Neuronal stem cell (in vitro differentiated cells): ENCODE measurements at regions not wholly inside any gene's neighbourhood (a gene's known extent, or its start where the extent isn't known, plus 50 kb on each side); places are given as distances from the start of the nearest gene placed in this dataset.

Experiments
- DNase-seq: peaks from one replicate; pipeline ENCODE4 v3.0.0-alpha.2; 2013; ENCODE audit warnings: low spot score
- H2AFZ ChIP-seq: one replicate; pipeline ENCODE4 v1.6.1; 2013; ENCODE audit warnings: mild to moderate bottlenecking, low read length, inconsistent platforms
- H2AK5ac ChIP-seq: 2 replicates; pipeline ENCODE4 v1.6.1; 2013; ENCODE audit warnings: low read depth, mild to moderate bottlenecking, inconsistent platforms, low read length, moderate library complexity, mixed read lengths
- H2BK120ac ChIP-seq: 2 replicates; pipeline ENCODE4 v1.6.1; 2013; ENCODE audit warnings: low read depth, mild to moderate bottlenecking, inconsistent platforms, low read length, moderate library complexity, mixed read lengths
- H2BK12ac ChIP-seq: one replicate; pipeline ENCODE4 v1.6.1; 2013; ENCODE audit warnings: low read length, inconsistent platforms
- H2BK15ac ChIP-seq: 2 replicates; pipeline ENCODE4 v1.6.1; 2013; ENCODE audit warnings: mild to moderate bottlenecking, low read length, inconsistent platforms, mixed read lengths
- H2BK5ac ChIP-seq: one replicate; pipeline ENCODE4 v1.6.1; 2013; ENCODE audit warnings: inconsistent platforms, mild to moderate bottlenecking, low read length, moderate library complexity
- H3K14ac ChIP-seq: one replicate; pipeline ENCODE4 v1.6.1; 2013; ENCODE audit warnings: low read length, inconsistent platforms
- H3K18ac ChIP-seq: 2 replicates; pipeline ENCODE4 v1.6.1; 2013; ENCODE audit warnings: low read length, inconsistent platforms
- H3K23ac ChIP-seq: 2 replicates; pipeline ENCODE4 v1.6.1; 2013; ENCODE audit warnings: low read depth, mild to moderate bottlenecking, mixed read lengths, low read length, inconsistent platforms; ENCODE audit not compliant: poor library complexity
- H3K27ac ChIP-seq: replicated peaks from 3 replicates; pipeline ENCODE4 v1.5.1; 2013; ENCODE audit warnings: low read length, inconsistent platforms
- H3K27me3 ChIP-seq, 3 experiments: 2 replicates each; pipeline ENCODE4 v1.6.1; 2013; ENCODE audit warnings: low read length in 3 of 3, mild to moderate bottlenecking in 2 of 3, inconsistent platforms in 1 of 3, low read depth in 1 of 3, mixed read lengths in 1 of 3, moderate library complexity in 1 of 3; ENCODE audit not compliant: control insufficient read depth in 3 of 3, insufficient read depth in 3 of 3
- H3K36me3 ChIP-seq, 2 donors: replicated peaks in 1 of 2; 2 replicates each; pipeline ENCODE4 v1.6.1; 2013; ENCODE audit warnings: low read length in 2 of 2; ENCODE audit not compliant: control insufficient read depth in 2 of 2, insufficient read depth in 2 of 2
- H3K4ac ChIP-seq: 2 replicates; pipeline ENCODE4 v1.6.1; 2013; ENCODE audit warnings: inconsistent platforms, mild to moderate bottlenecking, low read length, moderate library complexity
- H3K4me1 ChIP-seq, 2 donors: 1 replicate in 1 of 2; 2 replicates in 1 of 2; pipeline ENCODE4 v1.6.1; 2013; ENCODE audit warnings: low read length in 2 of 2, low read depth in 1 of 2; ENCODE audit not compliant: control insufficient read depth in 2 of 2, insufficient read depth in 1 of 2
- H3K4me2 ChIP-seq: one replicate; pipeline ENCODE4 v1.6.1; 2013; ENCODE audit warnings: mild to moderate bottlenecking, low read length, inconsistent platforms; ENCODE audit not compliant: insufficient read depth, poor library complexity, severe bottlenecking
- H3K4me3 ChIP-seq, 2 donors: 2 replicates each; pipeline ENCODE4 v1.5.1; 2013; ENCODE audit warnings: low read length in 2 of 2, mild to moderate bottlenecking in 2 of 2, inconsistent platforms in 1 of 2, moderate library complexity in 1 of 2
- H3K79me1 ChIP-seq: one replicate; pipeline ENCODE4 v1.6.1; 2013; ENCODE audit warnings: low read depth, mild to moderate bottlenecking, inconsistent platforms, low read length, moderate library complexity
- H3K9ac ChIP-seq: one replicate; pipeline ENCODE4 v1.6.1; 2013; ENCODE audit warnings: mild to moderate bottlenecking, low read depth, low read length, inconsistent platforms; ENCODE audit not compliant: poor library complexity
- H3K9me3 ChIP-seq, 2 donors: replicated peaks in 1 of 2; 2 replicates each; pipeline versions ENCODE3 to v1.6.1; 2013; ENCODE audit warnings: low read length in 2 of 2, mild to moderate bottlenecking in 2 of 2, inconsistent platforms in 1 of 2, low read depth in 1 of 2, mixed read lengths in 1 of 2, moderate library complexity in 1 of 2; ENCODE audit not compliant: control insufficient read depth in 2 of 2, insufficient read depth in 1 of 2
- H4K8ac ChIP-seq: one replicate; pipeline ENCODE4 v1.6.1; 2013; ENCODE audit warnings: low read depth, mild to moderate bottlenecking, inconsistent platforms, low read length, moderate library complexity
- H4K91ac ChIP-seq: one replicate; pipeline ENCODE4 v1.6.1; 2013; ENCODE audit warnings: low read length, low read depth, mild to moderate bottlenecking, inconsistent platforms; ENCODE audit not compliant: poor library complexity
- WGBS, 2 donors: extraction: QIAGEN DNeasy Blood & Tissue Kit; methylation state at CpG; one replicate each; pipeline ENCODE4 v1.1.7; 2013; ENCODE audit warnings: missing lambda C conversion rate in 2 of 2, mixed read lengths in 1 of 2; ENCODE audit not compliant: insufficient read length in 2 of 2, insufficient replicate concordance in 1 of 2; ENCODE audit errors: extremely low coverage in 2 of 2; 5-methylcytosine and 5-hydroxymethylcytosine counted together

GRCh38 chr15:93882141-93882540 is 349.2 kb upstream of the MCTP2 start:
- Histone ChIP-seq H3K9me3 (no peaks in the 10 kb centered on the region), H3K79me1 (no peaks in the 10 kb centered on the region), H3K27ac (no peak overlapping the region), H4K91ac (no peak overlapping the region), H2AFZ (no peak overlapping the region), H2BK120ac (no peak overlapping the region), H2AK5ac (no peak overlapping the region), H3K4me3 (no peak overlapping the region), H3K9ac (no peak overlapping the region), H2BK15ac (no peak overlapping the region), H3K4ac (no peak overlapping the region), H2BK12ac (no peak overlapping the region), H3K23ac (no peak overlapping the region), H3K18ac (no peak overlapping the region), H3K4me1 (no peaks in the 10 kb centered on the region), H4K8ac (no peak overlapping the region), H3K27me3 (no peaks in the 10 kb centered on the region), H3K36me3 (no peaks in the 10 kb centered on the region), H2BK5ac (no peak overlapping the region), H3K14ac (no peak overlapping the region), H3K4me2 (no peak overlapping the region)
- WGBS, 2 donors = no CpG with 5 or more reads among the region's 1 CpG
- DNase-seq = no peak

DNA sequence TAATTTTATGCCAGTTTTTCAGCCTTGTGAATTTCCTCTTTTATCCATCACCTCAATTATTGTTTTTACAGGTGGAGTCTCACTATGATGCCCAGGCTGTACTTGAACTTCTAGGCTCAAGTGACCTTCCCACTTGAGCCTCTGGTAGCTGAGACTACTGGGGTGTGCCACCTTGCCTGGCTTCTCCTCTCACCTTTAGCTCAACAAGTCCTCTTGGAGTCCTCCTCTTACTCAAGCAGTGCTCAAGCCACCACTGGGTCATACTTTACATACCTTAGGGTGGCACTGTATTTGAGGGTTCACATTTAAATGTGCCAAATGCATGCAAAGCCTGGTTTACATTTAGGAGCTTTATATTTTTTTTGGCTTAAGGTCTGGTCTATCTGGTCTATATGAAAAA is 350.1 kb upstream of the MCTP2 start:
- Histone ChIP-seq H3K79me1 (no peaks in the 10 kb centered on the region), H2BK15ac (no peak overlapping the region), H3K27me3 (no peaks in the 10 kb centered on the region), H4K91ac (no peak overlapping the region), H3K23ac (no peak overlapping the region), H3K14ac (no peak overlapping the region), H2BK5ac (no peak overlapping the region), H2BK12ac (no peak overlapping the region), H3K9me3 (no peaks in the 10 kb centered on the region), H3K36me3 (no peaks in the 10 kb centered on the region), H2AK5ac (no peak overlapping the region), H3K27ac (no peak overlapping the region), H3K4me1 (no peaks in the 10 kb centered on the region), H3K9ac (no peak overlapping the region), H3K4ac (no peak overlapping the region), H2AFZ (no peak overlapping the region), H2BK120ac (no peak overlapping the region), H3K18ac (no peak overlapping the region), H4K8ac (no peak overlapping the region), H3K4me2 (no peak overlapping the region), H3K4me3 (no peak overlapping the region)
- no peak for DNase-seq

DNA sequence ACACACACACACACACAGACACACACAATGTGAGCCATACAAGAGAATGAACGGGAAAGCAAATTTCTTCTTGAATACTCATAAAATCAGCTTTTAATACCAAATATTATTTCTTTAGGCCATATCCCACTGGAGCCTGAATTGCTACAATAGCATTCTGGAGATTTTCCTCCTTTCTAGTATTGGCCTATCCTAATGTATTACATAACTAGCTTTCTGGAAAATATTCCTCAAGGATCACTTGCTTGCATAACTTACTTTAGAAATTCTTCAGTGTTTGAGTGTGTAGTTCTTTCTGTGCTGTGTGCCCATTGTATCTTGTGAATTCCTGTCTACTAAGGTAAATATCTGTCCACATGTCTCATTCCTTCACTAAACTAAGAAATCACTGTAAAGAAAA is 351.0 kb upstream of the MCTP2 start:
- no peaks in the 10 kb centered on the region for H3K4me1 ChIP-seq
- H2BK120ac ChIP-seq = no peak overlapping the region
- no peak for DNase-seq
- no peak overlapping the region for H3K18ac ChIP-seq
- H2BK15ac ChIP-seq = no peak overlapping the region
- no peak overlapping the region for H3K14ac ChIP-seq
- no peak overlapping the region for H2AFZ ChIP-seq
- no peaks in the 10 kb centered on the region for H3K36me3 ChIP-seq
- H3K27me3 ChIP-seq = no peaks in the 10 kb centered on the region
- no peaks in the 10 kb centered on the region for H3K79me1 ChIP-seq
- H4K8ac ChIP-seq = no peak overlapping the region
- no peak overlapping the region for H2AK5ac ChIP-seq
- H2BK5ac ChIP-seq = no peak overlapping the region
- no peak overlapping the region for H2BK12ac ChIP-seq
- H3K9ac ChIP-seq = no peak overlapping the region
- no peak overlapping the region for H3K4ac ChIP-seq
- no peak overlapping the region for H3K27ac ChIP-seq
- no peak overlapping the region for H3K4me3 ChIP-seq
- no peak overlapping the region for H3K23ac ChIP-seq
- no CpG with 5 or more reads among the region's 1 CpG for WGBS, 2 donors
- H4K91ac ChIP-seq = no peak overlapping the region
- H3K9me3 ChIP-seq = no peaks in the 10 kb centered on the region
- H3K4me2 ChIP-seq = no peak overlapping the region

- Histone ChIP-seq H4K91ac (no peak overlapping the region), H4K8ac (no peak overlapping the region), H2BK120ac (no peak overlapping the region), H3K27ac (no peak overlapping the region), H3K27me3 (no peaks in the 10 kb centered on the region), H3K14ac (no peak overlapping the region), H2AK5ac (no peak overlapping the region), H3K9me3 (no peaks in the 10 kb centered on the region), H3K23ac (no peak overlapping the region), H2BK5ac (no peak overlapping the region), H3K18ac (no peak overlapping the region), H3K36me3 (no peaks in the 10 kb centered on the region), H2BK12ac (no peak overlapping the region), H3K4me2 (no peak overlapping the region), H3K4me1 (no peaks in the 10 kb centered on the region), H3K79me1 (no peaks in the 10 kb centered on the region), H3K9ac (no peak overlapping the region), H3K4ac (no peak overlapping the region), H2BK15ac (no peak overlapping the region), H3K4me3 (no peak overlapping the region), H2AFZ (no peak overlapping the region)
- no CpG with 5 or more reads among the region's 2 CpGs for WGBS, 2 donors
- no peak for DNase-seq
These were observed 360.8 kb upstream of the MCTP2 start for GRCh38 chr15:93870583-93870982.
